ENCODE measurements at regions not wholly inside any gene's neighbourhood (a gene's known extent, or its start where the extent isn't known, plus 50 kb on each side); places are given as distances from the start of the nearest gene placed in this dataset.
"Not testable (repeated sequence)": the region's sequence is repeated elsewhere in the genome, so short reads cannot be mapped to it uniquely, and the experiment has no call there.

DNA sequence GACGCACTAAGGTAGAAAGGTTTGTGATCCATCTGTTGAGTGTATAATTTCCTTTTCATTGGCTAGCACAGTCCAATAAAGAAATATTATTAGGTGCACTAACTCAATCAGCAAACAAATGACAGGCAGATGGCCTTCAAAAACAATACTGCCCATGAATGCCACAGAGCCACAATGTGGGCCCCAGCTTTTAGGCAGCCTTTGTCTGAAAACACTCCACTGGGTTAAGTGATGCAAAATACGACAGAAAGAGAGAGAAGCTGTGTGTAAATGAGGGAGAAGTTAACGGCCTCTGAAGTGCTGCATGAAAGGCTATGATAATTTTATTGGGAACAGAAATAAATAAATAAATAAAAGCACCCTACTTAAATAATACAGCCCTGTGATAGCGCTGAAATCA is 274.6 kb downstream of the NKX6-1 start:
- no peak for DNase-seq (ENCODE audit: low spot score)

- DNase-seq (ENCODE audit: low spot score), result no peak
Observed at GRCh38 chr4:84221704-84222103, 277.4 kb downstream of the NKX6-1 start.

DNA sequence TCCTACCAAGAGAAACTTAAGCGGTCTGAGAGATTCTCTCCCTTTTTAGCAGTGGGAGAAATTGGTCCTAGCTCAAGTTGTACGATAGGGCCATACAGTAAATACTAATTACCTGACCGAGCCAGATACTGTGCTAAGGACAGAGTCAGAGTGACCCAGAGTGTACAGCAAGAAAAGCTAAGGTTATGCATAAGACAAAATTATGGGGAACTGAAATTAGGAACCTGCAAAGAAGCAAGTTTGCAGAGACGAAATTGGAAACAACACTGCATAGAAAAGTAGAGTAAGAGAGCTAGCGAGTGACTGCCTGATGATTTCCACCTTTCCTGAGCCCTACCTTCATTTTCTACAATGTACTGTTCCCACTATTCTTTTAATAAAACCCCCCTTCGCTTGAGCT is 278.1 kb downstream of the NKX6-1 start:
- DNase-seq (ENCODE audit: low spot score), result no peak

GRCh38 chr4:84219656-84220055 is 279.4 kb downstream of the NKX6-1 start:
- DNase-seq (ENCODE audit: low spot score), result no peak

DNA sequence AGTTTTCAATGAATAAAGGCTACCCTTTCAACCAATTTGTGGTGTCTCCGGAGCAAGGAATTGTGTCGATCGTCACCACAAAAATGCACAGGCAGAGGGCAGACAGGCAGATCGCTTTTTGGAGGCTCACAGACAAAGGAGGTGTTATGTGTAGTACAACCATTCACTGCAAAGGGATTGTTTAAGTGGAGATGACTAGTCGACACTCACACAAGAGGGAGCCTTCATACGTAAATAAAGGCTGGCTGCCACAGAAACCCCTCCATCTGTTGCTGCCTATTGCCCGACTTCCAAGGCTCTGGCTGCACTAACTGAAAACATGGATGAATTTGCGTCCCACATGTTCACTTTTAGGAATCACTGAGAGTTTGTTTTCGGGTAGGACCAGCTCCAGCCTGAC is 281.1 kb downstream of the NKX6-1 start:
- no peak for DNase-seq (ENCODE audit: low spot score)

GRCh38 chr4:84215217-84215616 is 283.9 kb downstream of the NKX6-1 start:
- no peak for DNase-seq (ENCODE audit: low spot score)

- not testable (repeated sequence) for DNase-seq (ENCODE audit: low spot score)
Observed at GRCh38 chr4:84206226-84206625, 292.9 kb downstream of the NKX6-1 start.

- no peak for DNase-seq (ENCODE audit: low spot score)
Observed at GRCh38 chr4:84189144-84189543, 309.9 kb downstream of the NKX6-1 start.

GRCh38 chr4:84179409-84179808 is 319.7 kb downstream of the NKX6-1 start:
- no peak for DNase-seq (ENCODE audit: low spot score)

GRCh38 chr4:84177831-84178542 is 321.1 kb downstream of the NKX6-1 start:
- no peak for DNase-seq (ENCODE audit: low spot score)

GRCh38 chr4:84176016-84176415 is 323.1 kb downstream of the NKX6-1 start:
- DNase-seq (ENCODE audit: low spot score), result no peak

DNA sequence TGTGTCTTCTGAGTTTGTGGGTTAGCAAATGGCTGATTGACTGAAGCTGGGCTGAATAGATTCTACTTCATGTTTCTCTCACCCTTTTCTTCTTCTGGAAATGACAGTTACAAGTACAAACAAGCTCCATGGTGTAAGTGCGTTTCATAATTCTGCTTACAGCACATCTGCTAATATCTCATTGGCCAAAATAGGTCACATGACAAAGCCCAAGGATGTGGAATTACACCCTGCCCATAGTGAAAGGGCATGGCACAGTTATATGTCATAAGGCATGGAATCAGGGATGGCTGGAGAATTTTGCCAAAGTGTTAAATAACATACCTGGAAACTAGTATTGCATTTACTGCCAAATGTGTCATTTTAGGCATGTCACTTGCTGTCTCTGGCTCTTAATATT is 327.2 kb downstream of the NKX6-1 start:
- DNase-seq (ENCODE audit: low spot score), result no peak

- no peak for DNase-seq (ENCODE audit: low spot score)
Observed at GRCh38 chr4:84167564-84167963, 331.5 kb downstream of the NKX6-1 start.

- DNase-seq (ENCODE audit: low spot score), result peak; percentile 5
Observed at GRCh38 chr4:84167093-84167492, 332.0 kb downstream of the NKX6-1 start.

DNA sequence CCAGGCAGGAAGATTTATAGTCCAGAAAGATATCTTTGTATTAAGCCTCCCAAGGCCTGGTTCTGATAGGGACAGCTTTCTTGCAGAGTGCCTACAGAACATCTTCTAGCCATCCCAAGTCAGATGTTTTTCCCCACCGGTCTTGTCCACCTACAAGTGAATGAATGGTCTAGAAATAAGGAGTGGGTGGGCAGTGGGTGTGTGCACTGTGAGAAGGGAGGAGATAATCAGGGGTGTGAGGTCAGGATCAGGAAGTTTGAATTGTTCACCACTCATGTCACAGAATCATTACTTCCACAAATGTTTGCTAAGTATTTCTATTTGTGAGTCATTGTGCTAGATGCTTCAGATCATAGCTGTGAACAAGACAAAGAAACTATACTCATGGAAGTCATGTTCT is 332.6 kb downstream of the NKX6-1 start:
- DNase-seq (ENCODE audit: low spot score), result no peak

GRCh38 chr4:84164201-84164600 is 334.9 kb downstream of the NKX6-1 start:
- no peak for DNase-seq (ENCODE audit: low spot score)

GRCh38 chr4:84159762-84160161 is 339.3 kb downstream of the NKX6-1 start:
- no peak for DNase-seq (ENCODE audit: low spot score)

GRCh38 chr4:84158670-84159069 is 340.4 kb downstream of the NKX6-1 start:
- DNase-seq (ENCODE audit: low spot score), result peak; percentile 7

DNA sequence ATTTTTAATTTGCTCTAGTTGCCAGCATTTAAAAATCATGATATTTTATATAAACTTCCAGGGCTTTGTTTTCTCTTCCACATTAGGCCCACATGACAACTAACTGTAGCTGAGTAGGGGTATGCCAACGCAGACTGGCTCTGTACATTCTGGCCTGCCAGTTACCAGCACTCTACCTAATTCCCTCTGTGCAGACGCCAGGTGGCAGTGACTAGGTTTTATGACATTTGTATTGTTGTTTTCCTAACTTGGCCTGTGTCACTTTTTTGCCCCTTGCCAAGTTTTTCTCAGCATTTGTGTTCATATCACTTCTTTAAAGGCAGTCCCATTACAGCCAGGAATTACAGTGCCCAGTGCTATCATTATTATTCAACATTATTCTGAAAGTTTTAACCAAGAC is 347.5 kb downstream of the NKX6-1 start:
- no peak for DNase-seq (ENCODE audit: low spot score)

DNA sequence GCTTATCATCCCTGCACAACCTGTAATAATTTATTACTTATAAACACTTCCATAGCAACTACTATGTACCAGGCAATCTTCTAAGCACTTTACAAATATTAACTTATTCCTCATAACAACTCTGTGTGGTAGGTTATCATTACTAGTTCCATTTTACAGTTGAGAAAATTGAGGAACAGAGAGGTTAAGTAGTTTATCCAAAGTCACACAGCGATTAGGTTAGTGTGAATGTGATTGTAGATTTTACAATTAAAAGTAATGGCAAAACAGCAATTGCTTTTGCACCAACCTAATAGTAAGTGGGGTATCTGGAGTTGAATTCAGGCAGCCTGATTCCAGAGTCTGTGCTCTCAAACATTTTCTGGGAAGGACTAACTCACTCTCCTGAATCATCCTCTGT is 348.9 kb downstream of the NKX6-1 start:
- DNase-seq (ENCODE audit: low spot score), result no peak

DNA sequence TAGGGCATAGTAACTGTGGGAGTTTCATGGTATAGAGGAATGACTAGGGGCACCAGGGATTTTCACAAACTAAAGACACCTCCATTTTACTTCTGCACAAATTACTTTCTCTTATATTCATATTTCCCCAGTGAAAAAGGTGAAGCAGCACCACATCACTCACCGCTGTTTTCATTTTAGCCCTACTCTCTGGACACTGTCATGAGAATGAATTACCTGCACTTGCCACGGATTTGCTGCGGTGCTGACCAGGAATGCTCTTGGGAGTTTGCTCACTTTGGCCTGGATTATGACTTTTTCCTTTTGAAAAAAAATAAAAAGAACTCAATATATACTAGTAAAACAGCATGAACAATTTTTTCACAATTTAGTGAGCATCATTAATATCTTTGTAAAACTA is 351.3 kb downstream of the NKX6-1 start:
- DNase-seq (ENCODE audit: low spot score), result no peak

- DNase-seq (ENCODE audit: low spot score), result no peak
Observed at GRCh38 chr4:84146300-84146959, 352.7 kb downstream of the NKX6-1 start.

- no peak for DNase-seq (ENCODE audit: low spot score)
Observed at GRCh38 chr4:84145176-84145575, 353.9 kb downstream of the NKX6-1 start.

DNA sequence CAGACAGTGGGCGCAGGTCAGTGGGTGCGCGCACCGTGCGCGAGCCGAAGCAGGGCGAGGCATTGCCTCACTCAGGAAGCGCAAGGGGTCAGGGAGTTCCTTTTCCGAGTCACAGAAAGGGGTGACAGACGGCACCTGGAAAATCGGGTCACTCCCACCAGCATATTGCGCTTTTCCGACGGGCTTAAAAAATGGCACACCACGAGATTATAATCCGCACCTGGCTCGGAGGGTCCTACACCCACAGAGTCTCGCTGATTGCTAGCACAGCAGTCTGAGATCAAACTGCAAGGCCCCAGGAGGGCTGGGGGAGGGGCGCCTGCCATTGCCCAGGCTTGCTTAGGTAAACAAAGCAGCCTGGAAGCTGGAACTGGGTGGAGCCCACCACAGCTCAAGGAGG is 372.2 kb downstream of the NKX6-1 start:
- not testable (repeated sequence) for DNase-seq (ENCODE audit: low spot score)

Data from HT-29 (cell line).